Lung (tissue), 11 donors: ENCODE measurements at regions not wholly inside any gene's neighbourhood (a gene's known extent, or its start where the extent isn't known, plus 50 kb on each side); places are given as distances from the start of the nearest gene placed in this dataset.
"Not testable (repeated sequence)": the region's sequence is repeated elsewhere in the genome, so short reads cannot be mapped to it uniquely, and the experiment has no call there.

Experiments used
- ATAC-seq: fragments of 200-7000 bp; cut with Tn5 transposase; one replicate; pipeline ENCODE4 v1.9.1; 2020; ENCODE audit warnings: moderate number of reproducible peaks; ENCODE audit not compliant: insufficient read depth, low FRiP score
- DNase-seq, 3 donors: peaks; one replicate each; pipeline ENCODE4 v3.0.0-alpha.2; 2013 to 2017
- H3K27ac ChIP-seq, 2 donors: one replicate each; pipeline ENCODE4 v1.5.1; 2013; ENCODE audit warnings: mild to moderate bottlenecking in 2 of 2, moderate library complexity in 2 of 2, control low read depth in 1 of 2, inconsistent platforms in 1 of 2, low read depth in 1 of 2, low read length in 1 of 2
- H3K27me3 ChIP-seq, 3 donors: one replicate each; pipeline ENCODE4 v1.5.1; 2013; ENCODE audit warnings: low read length in 2 of 3; ENCODE audit not compliant: control insufficient read depth in 3 of 3, insufficient read depth in 3 of 3
- H3K36me3 ChIP-seq, 4 donors: one replicate each; pipeline ENCODE4 v1.5.1; 2013; ENCODE audit warnings: low read length in 4 of 4, mild to moderate bottlenecking in 1 of 4, moderate library complexity in 1 of 4; ENCODE audit not compliant: control insufficient read depth in 4 of 4, insufficient read depth in 4 of 4
- H3K4me1 ChIP-seq, 5 donors: one replicate each; pipeline ENCODE4 v1.5.1; 2013; ENCODE audit warnings: low read length in 5 of 5, mild to moderate bottlenecking in 2 of 5, moderate library complexity in 1 of 5; ENCODE audit not compliant: control insufficient read depth in 5 of 5, insufficient read depth in 5 of 5
- H3K4me3 ChIP-seq: one replicate; pipeline ENCODE4 v1.5.1; 2013; ENCODE audit warnings: mild to moderate bottlenecking, control low read depth, moderate library complexity
- H3K9ac ChIP-seq, 2 donors: one replicate each; pipeline ENCODE4 v1.5.1; 2013; ENCODE audit warnings: low read length in 2 of 2, control low read depth in 1 of 2; ENCODE audit not compliant: insufficient read depth in 1 of 2
- H3K9me3 ChIP-seq, 4 donors: one replicate each; pipeline ENCODE4 v1.5.1; 2013; ENCODE audit warnings: low read length in 3 of 4, mild to moderate bottlenecking in 1 of 4, moderate library complexity in 1 of 4; ENCODE audit not compliant: control insufficient read depth in 4 of 4, insufficient read depth in 3 of 4
- CTCF ChIP-seq: IDR thresholded peaks from 2 replicates; pipeline ENCODE4 v1.5.1; 2012; ENCODE audit warnings: mild to moderate bottlenecking; ENCODE audit errors: control extremely low read depth, extremely low read depth
- WGBS, 2 donors: extraction: QIAGEN DNeasy Blood & Tissue Kit; methylation state at CpG; one replicate each; pipeline ENCODE4 v1.1.7; 2013; 5-methylcytosine and 5-hydroxymethylcytosine counted together
- donor health status: control.
- donor health status: control.
- donor health status: Bipolar disorder and iron deficiency.
- donor health status: healthy.
- donor health status: DM: yes; HTN: yes; CAD: no.

GRCh38 chr20:48374991-48375595 is 452.7 kb downstream of the PREX1 start:
- Histone ChIP-seq H3K4me1 (peaks cover 0 to 7% (median 0%) of the 10 kb centered on the region in 5 donors), H3K27ac (no peak overlapping the region)
- WGBS, 2 donors = 69 to 72% methylated on average over 15 to 16 of the region's 16 CpGs

GRCh38 chr20:48374031-48374907 is 453.5 kb downstream of the PREX1 start:
- not testable (repeated sequence) for H3K27me3 ChIP-seq, H3K36me3 ChIP-seq, H3K4me1 ChIP-seq, H3K9ac ChIP-seq, H3K4me3 ChIP-seq, H3K27ac ChIP-seq, ATAC-seq, H3K9me3 ChIP-seq
- peak; percentile 66 to 68 (median 66) for DNase-seq
- WGBS, 2 donors = 32 to 39% methylated on average over 24 to 26 of the region's 26 CpGs

More at GRCh38 chr20:48374991-48375595, 452.7 kb downstream of the PREX1 start:
- Histone ChIP-seq H3K27me3 (peaks cover 0 to 7% (median 0%) of the 10 kb centered on the region in 3 donors), H3K9ac (no peak overlapping the region), H3K36me3 (no peaks in the 10 kb centered on the region), H3K4me3 (no peak overlapping the region), H3K9me3 (no peaks in the 10 kb centered on the region)
- TF ChIP-seq CTCF = no peak
- no peak for ATAC-seq
- no peak for DNase-seq

- 91 to 95% methylated on average over 19 of the region's 19 CpGs for WGBS, 2 donors
These were observed 454.3 kb downstream of the PREX1 start for GRCh38 chr20:48373555-48373934.

GRCh38 chr20:48372851-48373554 is 454.8 kb downstream of the PREX1 start:
- not testable (repeated sequence) for H3K27me3 ChIP-seq, ATAC-seq, H3K4me3 ChIP-seq, H3K27ac ChIP-seq, H3K36me3 ChIP-seq, H3K9me3 ChIP-seq, H3K4me1 ChIP-seq, H3K9ac ChIP-seq
- DNase-seq = peak in 1 of 3 donors; percentile 31
- 78 to 82% methylated on average over 29 to 34 of the region's 35 CpGs for WGBS, 2 donors

More at GRCh38 chr20:48373555-48373934, 454.3 kb downstream of the PREX1 start:
- no peak overlapping the region for H3K27ac ChIP-seq
- no peak overlapping the region for H3K4me3 ChIP-seq
- no peaks in the 10 kb centered on the region for H3K9me3 ChIP-seq
- no peak for DNase-seq
- TF ChIP-seq CTCF = no peak
- no peaks in the 10 kb centered on the region for H3K36me3 ChIP-seq
- peaks cover 0 to 7% (median 4%) of the 10 kb centered on the region in 5 donors for H3K4me1 ChIP-seq
- no peak overlapping the region for H3K9ac ChIP-seq
- ATAC-seq = no peak
- H3K27me3 ChIP-seq = peaks cover 0 to 7% (median 0%) of the 10 kb centered on the region in 3 donors
